CD4-positive, alpha-beta T cell (primary cell): ENCODE measurements at regions not wholly inside any gene's neighbourhood (a gene's known extent, or its start where the extent isn't known, plus 50 kb on each side); places are given as distances from the start of the nearest gene placed in this dataset.

Experiments
- ATAC-seq: fragments of 200-7000 bp; cut with Tn5 transposase; one replicate; pipeline ENCODE4 v1.10.0; 2022; ENCODE audit warnings: mild to moderate bottlenecking; ENCODE audit not compliant: poor library complexity
- CTCF ChIA-PET: fragments of 350-600 bp; sonication (Branson Sonifier 250); formaldehyde crosslinking; loops from one replicate; lab custom pipeline; 2021; ENCODE audit warnings: antibody characterized with exemption, inconsistent platforms; lab: Charles Lee
- POLR2A ChIA-PET: fragments of 350-600 bp; sonication (Branson Sonifier 250); formaldehyde crosslinking; loops from one replicate; lab custom pipeline; 2021; ENCODE audit warnings: antibody characterized with exemption, inconsistent platforms; lab: Charles Lee
- DNase-seq, 14 experiments: peaks; one replicate each; pipeline ENCODE4 v3.0.0-alpha.2; 2013 to 2020; ENCODE audit warnings: mixed read lengths in 2 of 14
- H3K27ac ChIP-seq, 2 donors: one replicate each; pipeline versions ENCODE4 v1.5.1 to v1.7.0; 2013; ENCODE audit warnings: low read length in 2 of 2, low read depth in 1 of 2, mild to moderate bottlenecking in 1 of 2
- H3K27me3 ChIP-seq, 2 experiments: 1 replicate in 1 of 2; 2 replicates in 1 of 2; pipeline versions ENCODE4 v1.6.1 to v1.7.0; 2013; ENCODE audit warnings: low read length in 2 of 2, control low read depth in 1 of 2, mild to moderate bottlenecking in 1 of 2, moderate library complexity in 1 of 2; ENCODE audit not compliant: insufficient read depth in 2 of 2, control insufficient read depth in 1 of 2
- H3K36me3 ChIP-seq: one replicate; pipeline ENCODE4 v1.6.1; 2013; ENCODE audit warnings: low read length, control low read depth; ENCODE audit not compliant: insufficient read depth
- H3K4me1 ChIP-seq: one replicate; pipeline ENCODE4 v1.6.1; 2013; ENCODE audit warnings: low read length, control low read depth; ENCODE audit not compliant: insufficient read depth
- H3K4me3 ChIP-seq: one replicate; pipeline ENCODE4 v1.5.1; 2013; ENCODE audit warnings: mild to moderate bottlenecking, low read length, moderate library complexity
- H3K9me3 ChIP-seq, 2 experiments: 1 replicate in 1 of 2; 2 replicates in 1 of 2; pipeline versions ENCODE4 v1.6.1 to v1.7.0; 2013; ENCODE audit warnings: low read length in 2 of 2, mild to moderate bottlenecking in 2 of 2, control low read depth in 1 of 2, moderate library complexity in 1 of 2; ENCODE audit not compliant: control insufficient read depth in 1 of 2, insufficient read depth in 1 of 2
- H3K27ac Mint-ChIP-seq: one replicate; pipeline ENCODE4 v1.8.0; 2020; ENCODE audit warnings: mixed read lengths
- H3K27me3 Mint-ChIP-seq: one replicate; pipeline ENCODE4 v1.8.0; 2021; ENCODE audit warnings: mixed read lengths
- H3K36me3 Mint-ChIP-seq: one replicate; pipeline ENCODE4 v1.8.0; 2021; ENCODE audit warnings: low read depth, mixed read lengths
- H3K4me1 Mint-ChIP-seq: one replicate; pipeline ENCODE4 v1.8.0; 2021; ENCODE audit warnings: low read depth, mixed read lengths
- H3K4me3 Mint-ChIP-seq: one replicate; pipeline ENCODE4 v1.8.0; 2020; ENCODE audit warnings: mild to moderate bottlenecking, mixed read lengths
- H3K9me3 Mint-ChIP-seq: one replicate; pipeline ENCODE4 v1.8.0; 2020; ENCODE audit warnings: mixed read lengths
- intact Hi-C, 2 experiments: fragments of 100-400 bp; cut with DNase I in 1 of 2; cut with micrococcal nuclease in 1 of 2; formaldehyde crosslinking; loops; one replicate each; pipeline versions ENCODE4 v1.15.1 to v1.9.0; 2023 to 2025; cut with DNase I, micrococcal nuclease
- TF ChIP-seq, protein P1 (sequence below): fragments of 200-600 bp; IDR thresholded peaks from one replicate; pipeline ENCODE4 v1.8.0; 2022; ENCODE audit warnings: antibody characterized with exemption, mild to moderate bottlenecking

DNA sequence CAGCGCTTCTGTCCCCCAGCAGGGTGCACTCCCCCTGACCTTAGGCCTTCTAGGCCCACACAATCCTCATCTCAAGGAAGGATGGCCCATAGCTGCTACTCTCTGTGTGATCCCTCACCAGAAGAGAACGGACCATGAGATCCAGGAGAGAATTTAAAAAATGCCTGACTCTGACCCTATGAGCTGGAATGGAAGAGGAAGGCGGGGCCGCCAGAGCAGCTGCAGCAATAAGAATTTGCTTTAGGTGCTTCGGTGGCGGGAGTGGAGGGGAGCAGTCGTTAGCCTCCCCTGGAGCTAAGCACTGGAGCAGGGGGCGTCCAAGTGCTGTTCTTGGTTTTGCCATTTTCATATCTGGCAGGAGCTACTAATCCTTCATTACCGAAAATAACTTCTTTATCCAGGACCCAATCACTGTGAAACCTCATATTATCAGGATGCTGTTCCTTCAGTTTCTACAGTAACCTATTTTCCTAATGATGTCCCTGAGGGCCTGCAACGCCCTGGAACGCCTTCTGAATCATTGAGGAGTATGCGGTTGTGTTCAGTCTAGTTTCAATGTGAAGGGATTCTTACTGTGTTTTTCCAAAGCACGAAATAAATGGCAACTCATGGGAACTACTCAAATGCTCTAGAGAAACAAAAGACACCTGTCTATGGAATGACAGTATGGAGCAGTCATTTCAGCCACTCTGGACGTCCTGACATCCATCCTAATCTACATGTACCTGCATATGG is 105.1 kb upstream of the SIX2 start:
- no peaks in the 10 kb centered on the region for H3K36me3 ChIP-seq
- CTCF ChIA-PET: no interaction called here
- ATAC-seq (no peak), DNase-seq (no peak)
- Mint-ChIP-seq H3K36me3 (no peaks in the 10 kb centered on the region), H3K27ac (no peak overlapping the region), H3K4me3 (no peak overlapping the region), H3K27me3 (peaks cover 8% of the 10 kb centered on the region), H3K9me3 (no peaks in the 10 kb centered on the region), H3K4me1 (no peaks in the 10 kb centered on the region)
- no peaks in the 10 kb centered on the region for H3K27me3 ChIP-seq
- no peak overlapping the region for H3K27ac ChIP-seq
- POLR2A ChIA-PET: no interaction called here
- H3K4me3 ChIP-seq: no peak overlapping the region
- no peaks in the 10 kb centered on the region for H3K9me3 ChIP-seq
- intact Hi-C loops: no loop called here
- TF ChIP-seq, protein P1, sequence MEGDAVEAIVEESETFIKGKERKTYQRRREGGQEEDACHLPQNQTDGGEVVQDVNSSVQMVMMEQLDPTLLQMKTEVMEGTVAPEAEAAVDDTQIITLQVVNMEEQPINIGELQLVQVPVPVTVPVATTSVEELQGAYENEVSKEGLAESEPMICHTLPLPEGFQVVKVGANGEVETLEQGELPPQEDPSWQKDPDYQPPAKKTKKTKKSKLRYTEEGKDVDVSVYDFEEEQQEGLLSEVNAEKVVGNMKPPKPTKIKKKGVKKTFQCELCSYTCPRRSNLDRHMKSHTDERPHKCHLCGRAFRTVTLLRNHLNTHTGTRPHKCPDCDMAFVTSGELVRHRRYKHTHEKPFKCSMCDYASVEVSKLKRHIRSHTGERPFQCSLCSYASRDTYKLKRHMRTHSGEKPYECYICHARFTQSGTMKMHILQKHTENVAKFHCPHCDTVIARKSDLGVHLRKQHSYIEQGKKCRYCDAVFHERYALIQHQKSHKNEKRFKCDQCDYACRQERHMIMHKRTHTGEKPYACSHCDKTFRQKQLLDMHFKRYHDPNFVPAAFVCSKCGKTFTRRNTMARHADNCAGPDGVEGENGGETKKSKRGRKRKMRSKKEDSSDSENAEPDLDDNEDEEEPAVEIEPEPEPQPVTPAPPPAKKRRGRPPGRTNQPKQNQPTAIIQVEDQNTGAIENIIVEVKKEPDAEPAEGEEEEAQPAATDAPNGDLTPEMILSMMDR: no peak
- H3K4me1 ChIP-seq: no peaks in the 10 kb centered on the region

DNA sequence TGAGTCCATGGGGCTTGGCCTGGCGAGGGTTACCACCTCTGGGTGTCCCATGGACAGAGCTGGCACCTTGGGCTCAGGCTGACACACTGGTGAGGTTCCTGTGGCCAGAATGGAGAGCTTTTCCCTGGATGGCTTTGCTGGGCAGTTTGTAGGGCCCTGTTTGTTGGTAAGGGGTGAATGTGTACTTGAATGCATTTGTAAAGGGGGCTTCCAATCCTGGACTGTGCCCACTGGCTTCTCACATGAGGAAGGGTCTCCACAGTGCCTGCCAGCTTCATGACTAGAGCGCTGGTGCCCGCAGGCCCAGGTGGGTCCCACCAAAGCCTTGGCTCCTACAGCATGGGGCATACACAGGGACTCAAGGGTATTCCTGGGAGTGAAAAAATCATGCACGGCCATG is 103.5 kb upstream of the SIX2 start:
- H3K36me3 Mint-ChIP-seq: no peaks in the 10 kb centered on the region
- Histone ChIP-seq H3K36me3 (no peaks in the 10 kb centered on the region), H3K27ac (no peak overlapping the region), H3K4me1 (no peaks in the 10 kb centered on the region), H3K27me3 (no peaks in the 10 kb centered on the region), H3K4me3 (no peak overlapping the region), H3K9me3 (no peaks in the 10 kb centered on the region)
- TF ChIP-seq, protein P1: no peak
- intact Hi-C loops: no loop called here
- CTCF ChIA-PET: no interaction called here
- H3K27ac Mint-ChIP-seq: no peak overlapping the region
- POLR2A ChIA-PET: no interaction called here
- H3K27me3 Mint-ChIP-seq: peaks cover 8% of the 10 kb centered on the region
- no peak for DNase-seq
- H3K4me1 Mint-ChIP-seq: no peaks in the 10 kb centered on the region
- no peak for ATAC-seq
- H3K4me3 Mint-ChIP-seq: no peak overlapping the region
- no peaks in the 10 kb centered on the region for H3K9me3 Mint-ChIP-seq

DNA sequence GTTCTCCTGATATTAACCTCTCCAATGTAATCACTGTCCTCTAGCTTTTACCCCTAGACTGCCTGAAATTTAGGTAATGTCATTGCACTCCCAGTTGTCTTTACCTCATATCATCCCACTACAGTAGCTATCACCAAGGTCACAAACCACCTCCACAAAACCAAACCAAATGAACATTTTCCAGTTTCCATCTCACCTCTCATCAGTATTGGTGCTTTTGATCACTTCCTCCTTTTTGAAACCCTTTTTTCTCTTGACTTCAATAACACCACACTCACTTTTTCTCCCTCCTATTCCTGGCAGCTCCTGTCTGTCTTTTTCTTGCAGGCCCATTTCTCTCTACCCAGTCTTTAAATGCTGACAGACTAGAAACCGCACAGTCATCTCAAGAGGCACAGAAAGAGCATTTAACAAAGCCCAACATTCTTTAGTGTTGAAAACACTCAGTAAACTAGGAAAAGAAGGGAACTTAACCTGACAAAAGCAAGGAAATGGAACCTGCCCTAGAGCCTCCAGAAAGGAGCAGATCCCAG is 95.9 kb upstream of the SIX2 start:
- H3K4me1 ChIP-seq: no peaks in the 10 kb centered on the region
- TF ChIP-seq, protein P1: no peak
- Mint-ChIP-seq H3K36me3 (no peaks in the 10 kb centered on the region), H3K9me3 (no peaks in the 10 kb centered on the region), H3K4me1 (no peaks in the 10 kb centered on the region), H3K27me3 (peaks cover 30% of the 10 kb centered on the region), H3K4me3 (no peak overlapping the region), H3K27ac (no peak overlapping the region)
- ATAC-seq (no peak), DNase-seq (no peak)
- ChIA-PET POLR2A (interaction anchor here (0.6 kb wide), 1 partner anchor 14 kb away, joined by 4 read pairs; no protein-coding TSS in a partner anchor), CTCF (no interaction called here)
- peaks cover 0 to 2% of the 10 kb centered on the region in 2 experiments for H3K27me3 ChIP-seq
- intact Hi-C loops: no loop called here
- H3K4me3 ChIP-seq: no peak overlapping the region
- no peaks in the 10 kb centered on the region for H3K9me3 ChIP-seq
- H3K27ac ChIP-seq: no peak overlapping the region
- no peaks in the 10 kb centered on the region for H3K36me3 ChIP-seq
